CD4-positive, CD25-positive, alpha-beta regulatory T cell (primary cell): ENCODE measurements at regions not wholly inside any gene's neighbourhood (a gene's known extent, or its start where the extent isn't known, plus 50 kb on each side); places are given as distances from the start of the nearest gene placed in this dataset.
"Not testable (repeated sequence)": the region's sequence is repeated elsewhere in the genome, so short reads cannot be mapped to it uniquely, and the experiment has no call there.

ENCODE experiments used
- ATAC-seq, 2 donors: fragments of 150-1000 bp; cut with Tn5 transposase; one replicate each; pipeline ENCODE4 v1.10.0; 2021; ENCODE audit warnings: low read depth in 2 of 2, moderate number of reproducible peaks in 2 of 2, moderate library complexity in 1 of 2
- DNase-seq, 3 donors: peaks; one replicate each; pipeline versions ENCODE4 v3.0.0 to v3.0.0-alpha.2; 2012 to 2022; ENCODE audit warnings: mixed read lengths in 1 of 3
- H3K27ac ChIP-seq: one replicate; pipeline ENCODE4 v1.7.0; 2013; ENCODE audit warnings: mild to moderate bottlenecking, low read length; ENCODE audit not compliant: insufficient read depth, poor library complexity, severe bottlenecking
- H3K27me3 ChIP-seq: one replicate; pipeline ENCODE4 v1.7.0; 2013; ENCODE audit warnings: low read length; ENCODE audit not compliant: control insufficient read depth, insufficient read depth
- H3K36me3 ChIP-seq: one replicate; pipeline ENCODE4 v1.7.0; 2013; ENCODE audit warnings: mild to moderate bottlenecking, low read length, moderate library complexity; ENCODE audit not compliant: control insufficient read depth, insufficient read depth
- H3K4me1 ChIP-seq: 2 replicates; pipeline ENCODE4 v1.7.0; 2013; ENCODE audit warnings: mild to moderate bottlenecking, low read length; ENCODE audit not compliant: insufficient read depth, control insufficient read depth, poor library complexity, severe bottlenecking
- H3K4me3 ChIP-seq: one replicate; pipeline ENCODE4 v1.7.0; 2013; ENCODE audit warnings: low read depth, mild to moderate bottlenecking, low read length, moderate library complexity
- H3K9me3 ChIP-seq, 2 experiments: 1 replicate in 1 of 2; 2 replicates in 1 of 2; pipeline ENCODE4 v1.7.0; 2013; ENCODE audit warnings: low read length in 2 of 2, mild to moderate bottlenecking in 1 of 2, moderate library complexity in 1 of 2; ENCODE audit not compliant: control insufficient read depth in 2 of 2
- H3K27ac Mint-ChIP-seq, 3 donors: one replicate each; pipeline ENCODE4 v1.8.0; 2020 to 2022; ENCODE audit warnings: mild to moderate bottlenecking in 3 of 3, mixed read lengths in 3 of 3, moderate library complexity in 2 of 3
- H3K27me3 Mint-ChIP-seq: one replicate; pipeline ENCODE4 v1.8.0; 2022; ENCODE audit warnings: mild to moderate bottlenecking, mixed read lengths
- H3K36me3 Mint-ChIP-seq: one replicate; pipeline ENCODE4 v1.8.0; 2020; ENCODE audit warnings: mixed read lengths
- H3K4me1 Mint-ChIP-seq, 4 donors: one replicate each; pipeline ENCODE4 v1.8.0; 2020 to 2022; ENCODE audit warnings: mixed read lengths in 4 of 4, mild to moderate bottlenecking in 1 of 4
- H3K4me3 Mint-ChIP-seq, 4 donors: one replicate each; pipeline ENCODE4 v1.8.0; 2020 to 2022; ENCODE audit warnings: mild to moderate bottlenecking in 4 of 4, mixed read lengths in 4 of 4, moderate library complexity in 3 of 4
- H3K9me3 Mint-ChIP-seq, 7 donors: one replicate each; pipeline ENCODE4 v1.8.0; 2020 to 2022; ENCODE audit warnings: mixed read lengths in 7 of 7, mild to moderate bottlenecking in 3 of 7, moderate library complexity in 2 of 7

- H3K27ac Mint-ChIP-seq, H3K36me3 Mint-ChIP-seq, ATAC-seq, H3K4me1 ChIP-seq, H3K36me3 ChIP-seq, H3K4me3 ChIP-seq, DNase-seq, H3K27me3 Mint-ChIP-seq, H3K4me3 Mint-ChIP-seq, H3K4me1 Mint-ChIP-seq, H3K9me3 ChIP-seq, H3K27ac ChIP-seq, H3K27me3 ChIP-seq, H3K9me3 Mint-ChIP-seq: not testable (repeated sequence)
Observed at GRCh38 chr2:87263868-87264518, 242.3 kb upstream of the PLGLB1 start.

- H3K4me1 ChIP-seq, H3K27me3 ChIP-seq, H3K9me3 ChIP-seq, H3K4me3 Mint-ChIP-seq, H3K27ac ChIP-seq, H3K36me3 Mint-ChIP-seq, H3K9me3 Mint-ChIP-seq, ATAC-seq, DNase-seq, H3K36me3 ChIP-seq, H3K4me3 ChIP-seq, H3K4me1 Mint-ChIP-seq, H3K27me3 Mint-ChIP-seq, H3K27ac Mint-ChIP-seq: not testable (repeated sequence)
Observed at GRCh38 chr2:87275192-87275591, 253.5 kb upstream of the PLGLB1 start.

GRCh38 chr2:87275974-87276629, 254.5 kb upstream of the PLGLB1 start:
- not testable (repeated sequence) for H3K9me3 ChIP-seq, H3K4me1 ChIP-seq, H3K36me3 ChIP-seq, H3K27ac ChIP-seq, ATAC-seq, H3K27ac Mint-ChIP-seq, H3K4me3 Mint-ChIP-seq, H3K4me1 Mint-ChIP-seq, H3K27me3 ChIP-seq, H3K9me3 Mint-ChIP-seq, H3K36me3 Mint-ChIP-seq, DNase-seq, H3K27me3 Mint-ChIP-seq, H3K4me3 ChIP-seq

- H3K36me3 Mint-ChIP-seq, H3K4me3 Mint-ChIP-seq, H3K27me3 Mint-ChIP-seq, H3K36me3 ChIP-seq, H3K4me3 ChIP-seq, H3K4me1 Mint-ChIP-seq, H3K9me3 Mint-ChIP-seq, H3K9me3 ChIP-seq, H3K27ac ChIP-seq, H3K27me3 ChIP-seq, ATAC-seq, H3K27ac Mint-ChIP-seq, H3K4me1 ChIP-seq, DNase-seq: not testable (repeated sequence)
Observed at GRCh38 chr2:87276673-87277072, 255.0 kb upstream of the PLGLB1 start.

- H3K36me3 ChIP-seq, H3K27ac ChIP-seq, H3K4me1 ChIP-seq, H3K9me3 ChIP-seq, H3K4me1 Mint-ChIP-seq, H3K27me3 ChIP-seq, H3K4me3 ChIP-seq, H3K9me3 Mint-ChIP-seq, H3K27ac Mint-ChIP-seq, ATAC-seq, DNase-seq, H3K4me3 Mint-ChIP-seq, H3K36me3 Mint-ChIP-seq, H3K27me3 Mint-ChIP-seq: not testable (repeated sequence)
Observed at GRCh38 chr2:87277734-87278133, 256.1 kb upstream of the PLGLB1 start.

GRCh38 chr2:87280596-87281355, 259.1 kb upstream of the PLGLB1 start:
- not testable (repeated sequence) for H3K27me3 Mint-ChIP-seq, H3K27ac ChIP-seq, H3K4me3 Mint-ChIP-seq, H3K27me3 ChIP-seq, DNase-seq, H3K9me3 Mint-ChIP-seq, ATAC-seq, H3K4me1 ChIP-seq, H3K9me3 ChIP-seq, H3K4me1 Mint-ChIP-seq, H3K27ac Mint-ChIP-seq, H3K36me3 ChIP-seq, H3K4me3 ChIP-seq, H3K36me3 Mint-ChIP-seq

- not testable (repeated sequence) for H3K4me1 Mint-ChIP-seq
Observed at GRCh38 chr2:87283735-87284470, 262.3 kb upstream of the PLGLB1 start.

More at GRCh38 chr2:87283735-87284470, 262.3 kb upstream of the PLGLB1 start:
- ATAC-seq, H3K27ac Mint-ChIP-seq, H3K4me3 ChIP-seq, H3K27me3 Mint-ChIP-seq, H3K9me3 Mint-ChIP-seq, H3K27ac ChIP-seq, H3K9me3 ChIP-seq, H3K36me3 Mint-ChIP-seq, H3K27me3 ChIP-seq, DNase-seq, H3K4me1 ChIP-seq, H3K4me3 Mint-ChIP-seq, H3K36me3 ChIP-seq: not testable (repeated sequence)
